LNCAP (cell line): ENCODE measurements at regions not wholly inside any gene's neighbourhood (a gene's known extent, or its start where the extent isn't known, plus 50 kb on each side); places are given as distances from the start of the nearest gene placed in this dataset.

Experiments used
- TF ChIP-seq, protein P1 (sequence below): fragments of 450-650 bp; IDR thresholded peaks from 2 replicates; pipeline ENCODE4 v1.5.1; 2017; ENCODE audit warnings: mild to moderate bottlenecking

DNA sequence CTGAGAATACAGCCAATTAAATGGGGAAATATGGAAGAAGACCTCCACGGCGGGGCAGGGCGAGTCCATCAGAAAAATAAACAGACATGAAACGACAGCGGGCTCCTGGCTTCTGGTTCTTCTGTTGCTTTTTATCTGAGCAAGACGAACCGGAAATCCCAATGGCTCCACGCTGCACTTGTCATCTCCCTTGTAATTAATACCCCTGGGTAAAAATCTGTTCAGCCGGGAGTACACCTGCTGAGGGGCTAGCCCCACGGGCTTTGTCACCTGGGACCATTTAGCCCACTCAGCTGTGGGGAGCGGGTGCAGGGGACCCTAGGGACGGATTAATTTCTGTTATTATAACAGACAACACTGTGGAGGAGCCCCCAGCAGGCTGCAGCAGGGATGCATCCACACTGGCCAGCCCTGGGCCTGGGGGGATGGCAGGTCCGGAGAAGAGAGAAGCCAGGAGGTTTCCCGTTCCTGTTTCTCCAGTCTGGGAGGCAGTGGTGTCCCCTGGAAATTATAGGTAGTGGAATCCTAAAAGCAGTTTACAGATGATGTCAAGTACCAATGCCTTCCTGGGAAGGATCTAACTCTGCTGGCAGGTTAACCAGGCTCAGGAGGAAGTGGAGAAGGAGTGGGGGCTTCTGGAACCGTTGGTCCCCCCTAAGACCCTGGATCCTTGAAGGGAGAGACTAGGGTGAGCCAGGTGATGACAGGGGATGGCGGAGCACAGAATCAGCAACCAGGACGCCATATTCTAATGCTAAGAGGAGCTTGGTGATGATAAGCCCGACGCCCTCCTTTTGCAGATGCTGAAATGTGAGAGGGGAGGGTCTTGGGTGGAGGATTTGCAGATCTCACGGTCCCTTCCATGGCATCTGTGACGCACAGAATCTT lies 566.1 kb downstream of the PTPRU start:
- TF ChIP-seq, protein P1, sequence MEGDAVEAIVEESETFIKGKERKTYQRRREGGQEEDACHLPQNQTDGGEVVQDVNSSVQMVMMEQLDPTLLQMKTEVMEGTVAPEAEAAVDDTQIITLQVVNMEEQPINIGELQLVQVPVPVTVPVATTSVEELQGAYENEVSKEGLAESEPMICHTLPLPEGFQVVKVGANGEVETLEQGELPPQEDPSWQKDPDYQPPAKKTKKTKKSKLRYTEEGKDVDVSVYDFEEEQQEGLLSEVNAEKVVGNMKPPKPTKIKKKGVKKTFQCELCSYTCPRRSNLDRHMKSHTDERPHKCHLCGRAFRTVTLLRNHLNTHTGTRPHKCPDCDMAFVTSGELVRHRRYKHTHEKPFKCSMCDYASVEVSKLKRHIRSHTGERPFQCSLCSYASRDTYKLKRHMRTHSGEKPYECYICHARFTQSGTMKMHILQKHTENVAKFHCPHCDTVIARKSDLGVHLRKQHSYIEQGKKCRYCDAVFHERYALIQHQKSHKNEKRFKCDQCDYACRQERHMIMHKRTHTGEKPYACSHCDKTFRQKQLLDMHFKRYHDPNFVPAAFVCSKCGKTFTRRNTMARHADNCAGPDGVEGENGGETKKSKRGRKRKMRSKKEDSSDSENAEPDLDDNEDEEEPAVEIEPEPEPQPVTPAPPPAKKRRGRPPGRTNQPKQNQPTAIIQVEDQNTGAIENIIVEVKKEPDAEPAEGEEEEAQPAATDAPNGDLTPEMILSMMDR: no peak

DNA sequence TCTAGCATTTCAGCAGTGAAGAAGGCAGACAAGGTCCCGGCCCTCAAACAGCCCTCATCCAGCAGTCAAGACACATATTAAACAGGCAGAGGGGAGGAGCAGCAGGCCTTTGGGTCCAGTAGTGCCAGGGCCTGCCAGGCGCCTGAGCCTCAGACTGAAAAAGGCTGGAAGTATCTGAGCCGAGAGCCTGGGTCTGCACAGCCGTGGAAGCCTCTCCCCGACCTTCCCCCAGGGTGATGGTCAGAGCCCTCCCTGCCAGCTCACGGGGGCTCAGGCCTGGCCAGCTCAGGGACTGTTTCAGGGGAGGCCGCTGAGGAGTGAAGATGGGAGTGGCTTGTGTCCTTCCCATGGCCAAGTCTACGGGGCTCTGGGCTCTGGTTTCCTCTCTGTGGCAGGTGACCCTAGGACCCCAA lies 565.2 kb downstream of the PTPRU start:
- TF ChIP-seq, protein P1: no peak

DNA sequence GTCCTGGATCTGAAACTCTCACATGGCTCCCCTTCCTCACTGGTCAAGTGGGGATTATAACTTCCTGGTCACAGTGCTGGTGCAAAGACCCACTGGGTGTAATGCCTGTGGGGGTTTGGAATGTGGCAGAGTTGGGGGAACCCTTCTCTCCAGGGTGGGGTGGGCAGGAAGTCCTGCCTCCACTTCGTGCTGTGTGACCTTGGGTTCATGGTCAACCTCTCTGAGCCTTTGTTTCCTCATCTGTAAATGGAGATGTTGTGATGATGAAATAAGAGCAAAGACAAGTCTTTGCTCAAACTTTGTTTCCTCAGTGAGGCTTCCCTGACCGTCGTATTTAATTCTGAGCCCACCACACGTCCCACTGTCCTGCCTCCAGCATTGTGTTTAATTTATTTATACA lies 564.7 kb downstream of the PTPRU start:
- TF ChIP-seq, protein P1: no peak

DNA sequence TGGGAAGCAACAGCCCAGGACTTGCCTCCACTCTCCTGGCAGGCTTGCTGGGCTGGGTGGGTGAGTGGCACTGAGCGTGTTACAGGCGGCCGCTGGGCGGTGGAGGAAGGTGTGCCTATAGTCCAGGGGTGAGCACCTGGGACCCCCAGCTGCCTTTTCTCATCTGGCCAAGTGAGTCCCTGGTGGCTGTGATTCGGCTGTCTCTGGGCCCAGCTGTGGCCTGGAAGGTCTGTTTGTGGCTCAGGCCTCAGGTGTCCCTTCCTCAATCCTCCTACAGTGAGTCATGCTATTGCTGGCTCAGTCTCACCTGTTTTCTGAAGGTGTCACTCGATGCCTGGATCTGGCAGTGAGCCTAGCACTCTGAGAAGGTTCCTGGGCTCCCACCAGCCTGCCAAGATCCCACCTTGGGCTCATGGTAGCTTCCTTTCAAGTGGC lies 564.2 kb downstream of the PTPRU start:
- TF ChIP-seq, protein P1: no peak

DNA sequence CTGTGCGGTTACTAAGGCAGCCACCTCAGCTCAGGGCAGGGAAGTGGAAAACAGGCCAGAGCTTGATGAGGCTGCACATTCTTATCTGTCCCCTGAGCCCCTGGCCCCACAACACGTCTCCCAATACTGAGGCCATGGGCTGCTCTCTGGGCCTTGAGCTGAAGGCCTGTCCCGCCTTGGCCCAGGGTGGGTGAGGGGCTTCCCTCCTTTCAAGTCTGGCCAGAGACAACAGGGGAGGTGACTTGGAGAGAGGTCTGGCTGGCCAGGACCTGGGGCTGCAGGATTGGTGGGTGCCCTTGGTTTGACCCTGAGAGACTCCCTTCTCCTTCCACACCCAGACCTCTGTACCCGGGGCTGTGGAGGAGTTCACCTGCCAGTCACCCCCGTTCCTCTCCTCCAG lies 563.8 kb downstream of the PTPRU start:
- TF ChIP-seq, protein P1: no peak

DNA sequence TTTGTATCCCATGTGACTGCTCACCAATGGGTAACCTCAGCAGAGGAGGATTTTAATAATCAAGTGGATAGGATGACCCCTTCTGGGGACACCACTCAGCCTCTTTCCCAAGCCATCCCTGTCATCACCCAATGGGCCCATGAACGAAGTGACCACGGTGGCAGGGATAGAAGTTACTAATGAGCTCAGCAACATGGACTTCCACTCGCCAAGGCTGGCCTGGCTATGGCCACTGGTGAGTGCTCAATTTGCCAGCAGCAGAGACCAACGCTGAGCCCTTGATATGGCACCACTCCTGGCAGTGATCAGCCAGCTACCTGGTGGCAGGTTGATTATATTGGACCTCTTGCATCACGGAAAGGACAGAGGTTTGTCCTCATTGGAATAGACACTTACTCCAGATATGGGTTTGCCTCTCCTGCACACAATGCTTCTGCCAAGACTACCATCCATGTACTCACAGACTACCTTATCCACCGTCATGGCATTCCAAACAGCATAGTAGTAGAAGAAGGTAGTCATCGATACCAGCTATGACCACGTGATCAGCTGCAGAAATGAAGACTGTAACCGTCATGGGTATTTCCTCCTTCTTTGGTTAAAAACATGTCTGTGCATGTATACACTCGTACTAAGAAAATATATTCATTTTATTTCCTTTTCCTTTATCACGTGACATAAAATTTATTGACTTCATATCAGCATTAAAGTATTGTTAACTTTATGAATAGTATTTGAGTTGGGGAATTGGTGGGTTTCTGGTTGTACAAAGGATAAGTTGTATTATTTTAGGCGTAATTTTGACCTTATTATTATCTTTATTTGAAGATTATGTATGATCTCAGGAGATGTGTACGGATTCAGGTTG lies 562.6 kb downstream of the PTPRU start:
- TF ChIP-seq, protein P1: no peak

DNA sequence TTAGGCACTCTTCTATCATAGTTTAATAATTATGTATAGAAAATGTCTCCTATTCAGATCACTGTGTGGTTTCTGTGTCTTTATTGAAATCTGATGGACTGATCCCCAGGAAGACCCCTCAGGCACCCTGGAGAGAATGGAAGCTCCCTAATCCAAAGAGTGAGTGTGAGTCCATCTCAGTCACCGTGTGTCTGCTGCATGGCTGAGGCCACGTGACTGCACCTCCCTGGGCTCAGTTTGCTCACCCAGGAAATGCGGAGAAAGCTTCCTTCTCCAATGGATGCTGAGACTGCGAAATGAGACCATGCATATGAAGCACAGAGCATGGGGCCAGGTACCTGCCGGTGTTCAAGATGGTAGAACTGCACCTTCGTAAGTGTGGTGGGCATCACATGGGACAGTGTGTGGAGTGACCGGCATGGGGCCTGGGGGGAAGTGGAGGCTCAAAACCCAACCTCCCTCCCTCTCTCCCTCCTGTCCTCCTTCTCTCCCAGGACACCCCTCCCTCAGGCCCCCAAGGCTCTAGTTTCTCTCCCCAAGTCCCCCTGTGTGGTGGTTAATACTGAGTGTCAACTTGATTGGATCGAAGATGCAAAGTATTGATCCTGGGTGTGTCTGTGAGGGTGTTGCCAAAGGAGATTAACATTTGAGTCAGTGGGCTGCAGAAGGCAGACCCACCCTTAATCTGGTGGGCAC lies 557.5 kb downstream of the PTPRU start:
- TF ChIP-seq, protein P1: no peak
